ENCODE measurements at regions not wholly inside any gene's neighbourhood (a gene's known extent, or its start where the extent isn't known, plus 50 kb on each side); places are given as distances from the start of the nearest gene placed in this dataset.
"Not testable (repeated sequence)": the region's sequence is repeated elsewhere in the genome, so short reads cannot be mapped to it uniquely, and the experiment has no call there.

- Histone ChIP-seq H3K4me1 (no peaks in the 10 kb centered on the region), H3K36me3 (no peaks in the 10 kb centered on the region), H3K27ac (no peak overlapping the region), H3K27me3 (no peaks in the 10 kb centered on the region), H3K9me3 (no peaks in the 10 kb centered on the region), H3K4me3 (no peak overlapping the region)
- in situ Hi-C loops (cut with MboI; ENCODE audit: low sequenced_read_pairs in 4 of 4) (no loop called here), intact Hi-C loops (cut with DNase I; ENCODE audit: low total_unique reads) (no loop called here)
- DNase-seq, result no peak
- TF ChIP-seq POLR2A (IDR thresholded peaks at IDR 0.05), result no peak
- TF ChIP-seq, protein P1, sequence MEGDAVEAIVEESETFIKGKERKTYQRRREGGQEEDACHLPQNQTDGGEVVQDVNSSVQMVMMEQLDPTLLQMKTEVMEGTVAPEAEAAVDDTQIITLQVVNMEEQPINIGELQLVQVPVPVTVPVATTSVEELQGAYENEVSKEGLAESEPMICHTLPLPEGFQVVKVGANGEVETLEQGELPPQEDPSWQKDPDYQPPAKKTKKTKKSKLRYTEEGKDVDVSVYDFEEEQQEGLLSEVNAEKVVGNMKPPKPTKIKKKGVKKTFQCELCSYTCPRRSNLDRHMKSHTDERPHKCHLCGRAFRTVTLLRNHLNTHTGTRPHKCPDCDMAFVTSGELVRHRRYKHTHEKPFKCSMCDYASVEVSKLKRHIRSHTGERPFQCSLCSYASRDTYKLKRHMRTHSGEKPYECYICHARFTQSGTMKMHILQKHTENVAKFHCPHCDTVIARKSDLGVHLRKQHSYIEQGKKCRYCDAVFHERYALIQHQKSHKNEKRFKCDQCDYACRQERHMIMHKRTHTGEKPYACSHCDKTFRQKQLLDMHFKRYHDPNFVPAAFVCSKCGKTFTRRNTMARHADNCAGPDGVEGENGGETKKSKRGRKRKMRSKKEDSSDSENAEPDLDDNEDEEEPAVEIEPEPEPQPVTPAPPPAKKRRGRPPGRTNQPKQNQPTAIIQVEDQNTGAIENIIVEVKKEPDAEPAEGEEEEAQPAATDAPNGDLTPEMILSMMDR (IDR thresholded peaks at IDR 0.05 in 4 of 5, conservative IDR thresholded peaks at IDR 0.05 in 1 of 5), result no peak
- no peak for ATAC-seq
Observed at GRCh38 chr11:80261776-80262175, 820.9 kb upstream of the TENM4 start.

DNA sequence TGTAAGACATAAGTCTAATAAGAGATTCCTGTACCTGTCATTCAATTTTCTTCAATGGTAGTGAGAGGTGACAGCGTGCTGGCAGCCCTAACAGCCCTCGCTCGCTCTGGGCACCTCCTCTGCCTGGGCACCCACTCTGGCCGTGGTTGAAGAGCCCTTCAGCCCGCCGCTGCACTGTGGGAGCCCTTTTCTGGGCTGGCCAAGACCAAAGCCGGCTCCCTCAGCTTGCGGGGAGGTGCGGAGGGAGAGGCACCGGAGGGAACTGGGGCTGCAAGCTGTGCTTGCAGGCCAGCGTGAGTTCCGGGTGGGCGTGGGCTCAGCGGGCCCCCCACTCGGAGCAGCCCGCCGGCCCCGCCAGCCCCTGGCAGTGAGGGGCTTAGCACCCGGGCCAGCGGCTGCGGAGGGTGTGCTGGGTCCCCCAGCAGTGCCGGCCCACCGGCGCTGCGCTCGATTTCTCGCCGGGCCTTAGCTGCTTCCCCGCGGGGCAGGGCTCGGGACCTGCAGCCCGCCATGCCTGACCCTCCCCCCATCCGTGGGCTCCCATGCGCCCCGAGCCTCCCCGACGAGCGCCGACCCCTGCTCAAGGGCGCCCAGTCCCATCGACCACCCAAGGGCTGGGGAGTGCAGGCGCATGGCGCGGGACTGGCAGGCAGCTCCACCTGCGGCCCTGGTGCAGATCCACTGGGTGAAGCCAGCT is 816.6 kb upstream of the TENM4 start:
- H3K36me3 ChIP-seq; H3K9me3 ChIP-seq; H3K4me3 ChIP-seq; H3K27me3 ChIP-seq; ATAC-seq; H3K27ac ChIP-seq; in situ Hi-C loops (cut with MboI; ENCODE audit: low sequenced_read_pairs in 4 of 4); intact Hi-C loops (cut with DNase I; ENCODE audit: low total_unique reads); H3K4me1 ChIP-seq; DNase-seq: not testable (repeated sequence)

DNA sequence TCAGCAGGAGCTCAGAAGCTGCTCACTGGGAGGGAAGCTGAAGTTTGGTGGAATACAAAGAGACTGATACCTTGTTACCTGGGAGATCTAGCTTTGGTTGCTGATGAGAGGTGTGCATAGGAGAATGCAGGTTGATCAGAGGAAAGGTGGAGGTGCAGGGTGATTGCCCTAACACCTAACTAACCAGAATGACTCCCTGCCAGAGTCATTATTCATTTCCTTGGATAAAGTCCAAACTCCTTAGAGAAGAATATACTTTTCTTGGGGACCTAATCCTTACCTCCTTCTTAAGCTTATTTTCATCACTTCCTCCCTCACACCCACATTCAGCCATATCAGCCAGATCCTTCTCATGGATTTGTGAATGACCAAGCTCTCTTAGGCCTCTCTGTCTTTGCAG is 814.2 kb upstream of the TENM4 start:
- Histone ChIP-seq H3K4me3 (no peak overlapping the region), H3K27me3 (no peaks in the 10 kb centered on the region), H3K27ac (no peak overlapping the region), H3K9me3 (no peaks in the 10 kb centered on the region), H3K36me3 (no peaks in the 10 kb centered on the region), H3K4me1 (no peaks in the 10 kb centered on the region)
- intact Hi-C loops (cut with DNase I; ENCODE audit: low total_unique reads), result no loop called here
- TF ChIP-seq, protein P1 (IDR thresholded peaks at IDR 0.05 in 4 of 5, conservative IDR thresholded peaks at IDR 0.05 in 1 of 5), result no peak
- DNase-seq (no peak), ATAC-seq (no peak)
- in situ Hi-C loops (cut with MboI; ENCODE audit: low sequenced_read_pairs in 4 of 4), result no loop called here

DNA sequence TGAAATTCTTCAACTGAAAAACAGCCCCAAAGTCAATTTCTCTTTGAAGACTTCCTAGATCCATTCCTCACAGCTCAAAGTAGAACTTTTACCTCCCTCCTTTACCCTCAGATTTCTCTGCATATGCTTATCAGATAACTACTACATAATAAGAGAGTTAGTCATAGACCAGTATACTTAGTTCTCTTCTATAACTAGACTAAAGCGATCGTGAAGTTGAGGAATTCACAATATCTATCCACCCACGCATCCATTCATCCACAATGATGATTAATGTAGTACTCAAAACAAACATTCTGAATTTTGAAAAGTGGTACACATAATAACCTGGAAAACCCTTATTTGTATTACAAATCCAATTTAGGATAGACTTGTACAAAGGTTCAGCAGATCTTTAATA is 800.9 kb upstream of the TENM4 start:
- ATAC-seq (no peak), DNase-seq (no peak)
- Histone ChIP-seq H3K4me3 (no peak overlapping the region), H3K4me1 (no peaks in the 10 kb centered on the region), H3K9me3 (no peaks in the 10 kb centered on the region), H3K27me3 (no peaks in the 10 kb centered on the region), H3K36me3 (no peaks in the 10 kb centered on the region), H3K27ac (no peak overlapping the region)
- intact Hi-C loops (cut with DNase I; ENCODE audit: low total_unique reads), result no loop called here
- in situ Hi-C loops (cut with MboI; ENCODE audit: low sequenced_read_pairs in 4 of 4), result no loop called here
- TF ChIP-seq, protein P1 (IDR thresholded peaks at IDR 0.05 in 4 of 5, conservative IDR thresholded peaks at IDR 0.05 in 1 of 5), result no peak
- no peak for TF ChIP-seq POLR2A (IDR thresholded peaks at IDR 0.05)

DNA sequence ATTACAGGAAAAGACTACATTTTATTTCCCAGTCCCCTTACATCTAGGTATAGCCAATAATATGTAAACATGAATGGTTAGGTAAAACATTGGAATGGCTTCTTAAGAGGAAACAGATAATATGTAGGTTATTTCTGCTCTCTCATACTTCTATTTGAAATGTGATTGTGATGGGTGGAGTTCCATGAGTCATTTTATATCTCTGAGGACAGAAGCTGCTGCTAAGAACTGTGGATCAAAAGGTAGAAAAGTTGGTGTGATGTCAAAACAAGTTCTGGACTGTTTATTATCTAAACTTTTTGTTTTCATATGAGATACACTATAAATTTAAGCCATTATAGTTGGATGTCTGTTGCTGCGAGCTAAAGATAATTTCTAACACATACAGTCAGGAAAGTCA is 799.4 kb upstream of the TENM4 start:
- ATAC-seq, result no peak
- intact Hi-C loops (cut with DNase I; ENCODE audit: low total_unique reads), result no loop called here
- Histone ChIP-seq H3K4me1 (no peaks in the 10 kb centered on the region), H3K9me3 (no peaks in the 10 kb centered on the region), H3K4me3 (no peak overlapping the region), H3K27me3 (no peaks in the 10 kb centered on the region), H3K27ac (no peak overlapping the region), H3K36me3 (no peaks in the 10 kb centered on the region)
- in situ Hi-C loops (cut with MboI; ENCODE audit: low sequenced_read_pairs in 4 of 4), result no loop called here
- TF ChIP-seq POLR2A (IDR thresholded peaks at IDR 0.05), result no peak
- TF ChIP-seq, protein P1 (IDR thresholded peaks at IDR 0.05 in 4 of 5, conservative IDR thresholded peaks at IDR 0.05 in 1 of 5), result no peak
- DNase-seq, result no peak

All from gastrocnemius medialis (tissue), 4 donors.